Natural killer cell treated with Interleukin-12 subunit alpha and Interleukin-12 subunit beta and Interleukin-15 and Interleukin-18, amount 100 ng/mL, for 72 hours (primary cell): ENCODE measurements at regions not wholly inside any gene's neighbourhood (a gene's known extent, or its start where the extent isn't known, plus 50 kb on each side); places are given as distances from the start of the nearest gene placed in this dataset.

Source experiments
- ATAC-seq, 2 donors: fragments of 150-1000 bp; cut with Tn5 transposase in 1 of 2; sonication (Bioruptor Pico), chemical (Tn5 transposase) in 1 of 2; 2 replicates each; pipeline ENCODE4 v1.10.0; 2021
- DNase-seq: peaks from one replicate; pipeline ENCODE4 v3.0.0; 2022; ENCODE audit warnings: low spot score
- H3K27ac Mint-ChIP-seq, 2 donors: 1 replicate in 1 of 2; 2 replicates in 1 of 2; pipeline ENCODE4 v1.8.0; 2022; ENCODE audit warnings: mixed read lengths in 2 of 2, mild to moderate bottlenecking in 1 of 2, moderate library complexity in 1 of 2
- H3K27me3 Mint-ChIP-seq, 2 donors: 1 replicate in 1 of 2; 2 replicates in 1 of 2; pipeline ENCODE4 v1.8.0; 2022; ENCODE audit warnings: mixed read lengths in 2 of 2
- H3K36me3 Mint-ChIP-seq: one replicate; pipeline ENCODE4 v1.8.0; 2022; ENCODE audit warnings: mixed read lengths
- H3K4me1 Mint-ChIP-seq, 2 donors: 1 replicate in 1 of 2; 2 replicates in 1 of 2; pipeline ENCODE4 v1.8.0; 2022; ENCODE audit warnings: low read depth in 2 of 2, mixed read lengths in 2 of 2, mild to moderate bottlenecking in 1 of 2
- H3K4me3 Mint-ChIP-seq: one replicate; pipeline ENCODE4 v1.8.0; 2022; ENCODE audit warnings: mixed read lengths
- H3K9me3 Mint-ChIP-seq: 2 replicates; pipeline ENCODE4 v1.8.0; 2022; ENCODE audit warnings: mixed read lengths

DNA sequence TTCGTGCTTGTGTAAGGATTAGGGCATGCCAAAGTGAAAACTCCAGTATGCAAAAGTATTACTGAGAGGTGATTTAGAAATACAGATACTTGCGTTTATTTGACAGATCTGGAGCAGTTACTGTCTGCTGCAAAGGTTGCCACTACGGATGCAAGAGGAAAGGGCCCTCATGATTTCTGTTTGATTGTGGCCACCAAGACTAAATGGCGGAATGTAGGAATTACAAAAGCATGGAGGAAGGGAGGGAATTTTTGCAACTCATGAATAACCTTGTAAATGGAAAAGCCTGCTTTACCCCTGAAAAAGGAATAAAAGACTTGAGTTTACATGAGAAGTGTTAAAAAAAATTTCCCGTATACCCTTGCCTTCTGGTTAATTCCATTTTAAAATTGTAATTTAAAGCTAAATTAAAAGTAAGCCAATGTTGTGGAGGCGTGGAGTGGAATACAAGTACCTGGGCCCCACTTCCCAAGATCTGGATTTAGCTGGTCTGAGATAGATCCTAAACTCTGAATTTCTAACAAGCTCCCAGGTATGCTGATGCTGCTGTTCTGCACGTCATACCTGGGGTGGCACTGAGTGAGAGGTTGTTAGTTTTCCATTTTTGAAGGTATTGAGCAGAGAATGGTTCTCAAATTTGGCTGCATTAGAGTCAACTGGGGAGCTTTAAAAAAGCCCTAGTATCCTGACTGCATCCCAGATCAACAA, 56.6 kb upstream of the NKX2-2 start:
- Mint-ChIP-seq H3K36me3 (no peaks in the 10 kb centered on the region), H3K27ac (no peak overlapping the region), H3K4me3 (no peak overlapping the region), H3K27me3 (peaks cover 22 to 47% of the 10 kb centered on the region in 2 donors), H3K4me1 (peaks cover 0 to 4% of the 10 kb centered on the region in 2 donors), H3K9me3 (no peaks in the 10 kb centered on the region)
- no peak for ATAC-seq
- no peak for DNase-seq

DNA sequence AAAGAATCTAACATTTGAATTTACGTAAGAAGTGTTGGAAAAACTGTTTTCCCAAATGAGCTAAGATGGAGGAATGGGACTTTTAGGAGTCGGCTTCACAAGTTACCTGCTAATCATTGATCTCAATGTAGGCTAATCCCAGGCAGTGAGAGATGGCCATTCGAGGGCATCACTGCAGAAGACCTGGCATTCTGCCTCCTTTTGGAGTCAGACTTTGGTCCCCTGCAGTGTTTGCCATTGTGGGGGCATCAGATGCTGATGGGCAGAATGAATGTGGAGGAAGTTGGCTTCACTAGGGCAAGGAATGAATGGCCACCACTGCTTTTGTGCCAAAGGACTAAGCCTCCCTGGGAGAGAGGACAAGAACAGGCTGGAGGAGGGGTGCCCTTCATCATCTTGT, 55.7 kb upstream of the NKX2-2 start:
- Mint-ChIP-seq H3K36me3 (no peaks in the 10 kb centered on the region), H3K27me3 (peaks cover 20 to 43% of the 10 kb centered on the region in 2 donors), H3K4me3 (no peak overlapping the region), H3K4me1 (peaks cover 0 to 4% of the 10 kb centered on the region in 2 donors), H3K9me3 (no peaks in the 10 kb centered on the region), H3K27ac (no peak overlapping the region)
- DNase-seq (no peak), ATAC-seq (no peak)

DNA sequence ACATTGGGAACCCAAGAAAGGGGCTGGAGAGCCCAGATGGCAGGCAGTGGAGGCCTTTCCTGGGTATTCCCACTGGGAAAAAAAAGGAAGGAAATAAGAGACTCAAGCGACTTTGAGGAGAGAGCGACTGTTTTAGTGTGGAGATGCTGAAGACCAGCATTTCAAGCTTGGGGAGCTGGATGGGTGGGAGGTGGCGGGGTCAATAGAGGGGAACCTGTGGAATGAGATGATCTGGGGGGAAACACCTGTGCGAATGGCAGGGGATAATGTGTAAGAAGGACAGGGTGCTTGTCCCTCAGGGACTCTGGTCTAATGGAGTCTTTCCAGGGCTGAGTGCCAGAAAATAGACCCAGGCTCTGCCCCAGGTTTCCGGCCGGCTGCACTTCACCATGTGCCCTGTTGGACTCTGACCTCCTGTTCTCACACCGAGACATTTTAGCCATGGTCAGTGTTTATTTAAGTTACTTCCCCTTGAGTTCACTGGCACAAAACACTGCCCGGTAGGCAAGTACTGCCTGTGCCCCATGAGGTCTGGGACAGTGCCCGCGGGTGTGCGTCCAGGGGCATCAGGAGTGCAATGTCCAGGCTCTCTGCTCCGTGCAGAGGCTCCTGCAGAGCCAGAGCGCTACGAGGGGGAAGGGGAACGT, 50.4 kb upstream of the NKX2-2 start:
- Mint-ChIP-seq H3K4me3 (no peak overlapping the region), H3K27ac (no peak overlapping the region), H3K36me3 (no peaks in the 10 kb centered on the region), H3K9me3 (no peaks in the 10 kb centered on the region), H3K27me3 (peaks cover 15 to 40% of the 10 kb centered on the region in 2 donors), H3K4me1 (no peaks in the 10 kb centered on the region)
- no peak for ATAC-seq
- DNase-seq = no peak
